Body of pancreas (tissue), 4 donors: ENCODE measurements at regions not wholly inside any gene's neighbourhood (a gene's known extent, or its start where the extent isn't known, plus 50 kb on each side); places are given as distances from the start of the nearest gene placed in this dataset.

Experiments
- POLR2A ChIP-seq, 3 donors: fragments of 450-650 bp; IDR thresholded peaks; one replicate each; pipeline ENCODE4 v1.6.1; 2016; ENCODE audit warnings: antibody characterized with exemption in 3 of 3, mild to moderate bottlenecking in 2 of 3
- TF ChIP-seq, protein P1 (sequence below), 7 experiments: fragments of 450-650 bp in 4 of 7; fragments of 200-600 bp in 3 of 7; sonication (generic) in 3 of 7; IDR thresholded peaks; one replicate each; pipeline ENCODE4 v1.5.1; 2016 to 2019; ENCODE audit warnings: antibody characterized with exemption in 7 of 7

DNA sequence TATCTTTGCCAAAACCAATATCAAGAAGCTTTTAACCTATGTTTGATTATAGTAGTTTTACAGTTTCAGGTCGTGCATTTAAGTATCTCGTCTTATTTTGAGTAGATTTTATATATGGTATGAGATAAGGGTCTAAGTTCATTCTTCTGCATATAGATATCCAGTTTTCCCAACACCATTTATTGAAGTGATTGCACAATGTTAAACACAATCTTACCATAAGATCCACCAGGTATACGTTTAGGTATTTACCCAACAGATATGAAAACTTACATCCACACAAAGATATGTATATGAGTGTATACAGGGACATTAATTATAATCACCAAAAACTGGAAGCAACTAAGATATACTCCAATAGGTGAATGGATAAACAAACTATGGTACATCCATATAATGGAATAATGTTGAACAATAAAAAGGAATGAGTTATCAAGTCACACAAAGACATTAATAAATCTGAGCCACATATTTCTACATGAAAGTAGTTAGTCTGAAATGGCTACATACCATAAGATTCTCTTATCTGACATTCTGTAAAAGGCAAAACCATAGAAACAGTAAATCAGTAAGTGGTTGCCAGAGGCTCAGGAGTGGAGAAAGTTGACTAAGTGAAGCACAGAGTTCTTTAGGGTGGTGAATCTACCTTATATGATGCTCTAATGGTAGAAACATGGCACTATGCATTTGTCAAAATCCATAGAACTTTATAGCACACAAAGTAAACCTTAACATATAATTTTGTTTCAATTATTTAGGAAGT is 222.6 kb downstream of the NUAK1 start:
- TF ChIP-seq, protein P1, sequence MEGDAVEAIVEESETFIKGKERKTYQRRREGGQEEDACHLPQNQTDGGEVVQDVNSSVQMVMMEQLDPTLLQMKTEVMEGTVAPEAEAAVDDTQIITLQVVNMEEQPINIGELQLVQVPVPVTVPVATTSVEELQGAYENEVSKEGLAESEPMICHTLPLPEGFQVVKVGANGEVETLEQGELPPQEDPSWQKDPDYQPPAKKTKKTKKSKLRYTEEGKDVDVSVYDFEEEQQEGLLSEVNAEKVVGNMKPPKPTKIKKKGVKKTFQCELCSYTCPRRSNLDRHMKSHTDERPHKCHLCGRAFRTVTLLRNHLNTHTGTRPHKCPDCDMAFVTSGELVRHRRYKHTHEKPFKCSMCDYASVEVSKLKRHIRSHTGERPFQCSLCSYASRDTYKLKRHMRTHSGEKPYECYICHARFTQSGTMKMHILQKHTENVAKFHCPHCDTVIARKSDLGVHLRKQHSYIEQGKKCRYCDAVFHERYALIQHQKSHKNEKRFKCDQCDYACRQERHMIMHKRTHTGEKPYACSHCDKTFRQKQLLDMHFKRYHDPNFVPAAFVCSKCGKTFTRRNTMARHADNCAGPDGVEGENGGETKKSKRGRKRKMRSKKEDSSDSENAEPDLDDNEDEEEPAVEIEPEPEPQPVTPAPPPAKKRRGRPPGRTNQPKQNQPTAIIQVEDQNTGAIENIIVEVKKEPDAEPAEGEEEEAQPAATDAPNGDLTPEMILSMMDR (IDR thresholded peaks at IDR 0.05) = no peak
- TF ChIP-seq POLR2A (IDR thresholded peaks at IDR 0.05) = no peak
